HCT116 (cell line): ENCODE measurements at regions not wholly inside any gene's neighbourhood (a gene's known extent, or its start where the extent isn't known, plus 50 kb on each side); places are given as distances from the start of the nearest gene placed in this dataset.

Source experiments
- CBX3 ChIP-seq: IDR thresholded peaks from 2 replicates; pipeline ENCODE4 v1.6.1; 2012; ENCODE audit warnings: low read depth
- EZH2 ChIP-seq: fragments of 200-600 bp; sonication (generic); IDR thresholded peaks from 2 replicates; pipeline ENCODE4 v1.6.1; 2017; ENCODE audit warnings: antibody characterized with exemption, mixed run types
- POLR2A ChIP-seq: IDR thresholded peaks from 2 replicates; pipeline ENCODE4 v1.7.0; 2011; ENCODE audit warnings: borderline replicate concordance; ENCODE audit not compliant: insufficient read depth, insufficient read length; ENCODE audit errors: extremely low read depth
- POLR2AphosphoS5 ChIP-seq: IDR thresholded peaks from 2 replicates; pipeline ENCODE4 v1.6.1; 2011; ENCODE audit warnings: mild to moderate bottlenecking, low read depth, low read length, moderate library complexity
- ZNF274 ChIP-seq: fragments of 200-500 bp; sonication (Bioruptor generic); IDR thresholded peaks from 2 replicates; pipeline ENCODE4 v1.6.1; 2014; ENCODE audit warnings: mild to moderate bottlenecking, low read depth, low read length, inconsistent platforms
- TF ChIP-seq, protein P1 (sequence below), 3 experiments: fragments of 200-600 bp in 1 of 3; sonication (generic) in 1 of 3; IDR thresholded peaks in 2 of 3; conservative IDR thresholded peaks in 1 of 3; 2 replicates each; pipeline ENCODE4 v1.5.1; 2012 to 2017; ENCODE audit warnings: low read depth in 2 of 3, low read length in 2 of 3, antibody characterized with exemption in 1 of 3, borderline replicate concordance in 1 of 3, control low read depth in 1 of 3, mild to moderate bottlenecking in 1 of 3, mixed read lengths in 1 of 3, mixed run types in 1 of 3, moderate library complexity in 1 of 3; ENCODE audit not compliant: insufficient read depth in 1 of 3
- TF ChIP-seq, protein P2 (sequence below): IDR thresholded peaks from 2 replicates; pipeline ENCODE4 v1.6.1; 2012

DNA sequence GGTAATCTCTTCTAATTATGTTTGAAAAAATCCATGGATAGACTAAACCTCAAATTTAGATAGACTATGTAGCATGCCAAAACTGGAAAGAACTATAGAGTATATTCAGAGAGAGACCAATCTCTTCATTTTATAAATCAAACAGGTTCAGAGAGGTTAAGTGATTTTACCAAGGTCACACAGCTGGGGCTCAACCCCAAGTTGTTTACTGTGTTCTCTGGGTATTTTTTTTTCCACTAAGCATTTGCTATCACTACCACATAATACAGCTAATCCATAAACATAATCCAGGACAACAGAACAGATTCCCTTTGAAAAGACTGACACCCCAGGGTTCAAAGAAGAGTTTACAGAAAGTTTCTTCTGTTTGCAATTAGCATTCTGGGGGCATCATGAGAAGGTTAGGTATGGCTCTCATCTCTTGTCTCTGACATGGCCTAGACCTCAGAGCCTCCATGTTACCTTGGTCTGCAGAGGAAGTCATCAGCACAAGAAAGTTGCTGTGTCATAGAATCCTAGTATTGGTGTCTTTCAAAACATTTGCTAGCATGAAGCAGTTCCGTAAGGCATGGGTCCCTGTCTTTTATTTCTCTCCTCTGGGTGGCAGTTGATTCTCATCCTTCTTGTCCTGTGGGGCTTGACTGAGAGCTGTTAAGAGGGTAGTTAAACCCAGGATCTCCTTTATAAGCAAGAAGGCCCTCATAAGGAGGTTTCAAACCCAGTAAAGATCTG lies 94.5 kb upstream of the HSD17B12 start:
- TF ChIP-seq, protein P1, sequence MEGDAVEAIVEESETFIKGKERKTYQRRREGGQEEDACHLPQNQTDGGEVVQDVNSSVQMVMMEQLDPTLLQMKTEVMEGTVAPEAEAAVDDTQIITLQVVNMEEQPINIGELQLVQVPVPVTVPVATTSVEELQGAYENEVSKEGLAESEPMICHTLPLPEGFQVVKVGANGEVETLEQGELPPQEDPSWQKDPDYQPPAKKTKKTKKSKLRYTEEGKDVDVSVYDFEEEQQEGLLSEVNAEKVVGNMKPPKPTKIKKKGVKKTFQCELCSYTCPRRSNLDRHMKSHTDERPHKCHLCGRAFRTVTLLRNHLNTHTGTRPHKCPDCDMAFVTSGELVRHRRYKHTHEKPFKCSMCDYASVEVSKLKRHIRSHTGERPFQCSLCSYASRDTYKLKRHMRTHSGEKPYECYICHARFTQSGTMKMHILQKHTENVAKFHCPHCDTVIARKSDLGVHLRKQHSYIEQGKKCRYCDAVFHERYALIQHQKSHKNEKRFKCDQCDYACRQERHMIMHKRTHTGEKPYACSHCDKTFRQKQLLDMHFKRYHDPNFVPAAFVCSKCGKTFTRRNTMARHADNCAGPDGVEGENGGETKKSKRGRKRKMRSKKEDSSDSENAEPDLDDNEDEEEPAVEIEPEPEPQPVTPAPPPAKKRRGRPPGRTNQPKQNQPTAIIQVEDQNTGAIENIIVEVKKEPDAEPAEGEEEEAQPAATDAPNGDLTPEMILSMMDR (IDR thresholded peaks at IDR 0.05 in 2 of 3, conservative IDR thresholded peaks at IDR 0.05 in 1 of 3; ENCODE audit: borderline replicate concordance in 1 of 3, insufficient read depth in 1 of 3, low read depth in 2 of 3, low read length in 2 of 3), result no peak
- TF ChIP-seq POLR2AphosphoS5, result no peak
- no peak for TF ChIP-seq EZH2
- TF ChIP-seq, protein P2, sequence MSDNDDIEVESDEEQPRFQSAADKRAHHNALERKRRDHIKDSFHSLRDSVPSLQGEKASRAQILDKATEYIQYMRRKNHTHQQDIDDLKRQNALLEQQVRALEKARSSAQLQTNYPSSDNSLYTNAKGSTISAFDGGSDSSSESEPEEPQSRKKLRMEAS, result no peak
- no peak for TF ChIP-seq ZNF274
- TF ChIP-seq CBX3, result no peak
- no peak for TF ChIP-seq POLR2A
